C4-2B (cell line): ENCODE measurements at regions not wholly inside any gene's neighbourhood (a gene's known extent, or its start where the extent isn't known, plus 50 kb on each side); places are given as distances from the start of the nearest gene placed in this dataset.

Experiments used
- H3K27ac ChIP-seq: fragments of 450-650 bp; 2 replicates; pipeline ENCODE4 v1.5.1; 2017
- ZFX ChIP-seq: fragments of 450-650 bp; IDR thresholded peaks from 2 replicates; pipeline ENCODE4 v1.6.1; 2017
- TF ChIP-seq, protein P1 (sequence below): fragments of 450-650 bp; conservative IDR thresholded peaks from 2 replicates; pipeline ENCODE4 v1.5.1; 2017; ENCODE audit warnings: mild to moderate bottlenecking

DNA sequence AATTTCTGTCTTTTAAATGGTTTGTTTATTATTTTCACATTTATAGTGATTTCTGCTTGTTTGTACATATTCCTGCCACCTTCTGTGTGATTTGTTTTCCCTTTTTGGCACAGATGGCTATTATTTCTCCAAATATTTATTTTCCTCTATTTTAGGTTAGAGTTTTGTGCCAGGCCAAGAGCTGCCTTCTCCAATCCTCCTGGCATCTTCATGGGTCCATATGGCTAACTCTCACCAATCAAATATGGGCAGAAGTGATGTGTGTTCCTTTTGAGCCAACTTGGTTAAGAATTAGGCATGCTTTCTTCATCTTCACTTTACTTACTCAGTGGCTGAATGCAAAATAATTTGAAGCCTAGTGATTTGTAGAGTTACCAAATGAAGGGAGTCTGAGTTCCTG, 697.1 kb upstream of the CELF4 start:
- H3K27ac ChIP-seq: no peak overlapping the region
- TF ChIP-seq, protein P1, sequence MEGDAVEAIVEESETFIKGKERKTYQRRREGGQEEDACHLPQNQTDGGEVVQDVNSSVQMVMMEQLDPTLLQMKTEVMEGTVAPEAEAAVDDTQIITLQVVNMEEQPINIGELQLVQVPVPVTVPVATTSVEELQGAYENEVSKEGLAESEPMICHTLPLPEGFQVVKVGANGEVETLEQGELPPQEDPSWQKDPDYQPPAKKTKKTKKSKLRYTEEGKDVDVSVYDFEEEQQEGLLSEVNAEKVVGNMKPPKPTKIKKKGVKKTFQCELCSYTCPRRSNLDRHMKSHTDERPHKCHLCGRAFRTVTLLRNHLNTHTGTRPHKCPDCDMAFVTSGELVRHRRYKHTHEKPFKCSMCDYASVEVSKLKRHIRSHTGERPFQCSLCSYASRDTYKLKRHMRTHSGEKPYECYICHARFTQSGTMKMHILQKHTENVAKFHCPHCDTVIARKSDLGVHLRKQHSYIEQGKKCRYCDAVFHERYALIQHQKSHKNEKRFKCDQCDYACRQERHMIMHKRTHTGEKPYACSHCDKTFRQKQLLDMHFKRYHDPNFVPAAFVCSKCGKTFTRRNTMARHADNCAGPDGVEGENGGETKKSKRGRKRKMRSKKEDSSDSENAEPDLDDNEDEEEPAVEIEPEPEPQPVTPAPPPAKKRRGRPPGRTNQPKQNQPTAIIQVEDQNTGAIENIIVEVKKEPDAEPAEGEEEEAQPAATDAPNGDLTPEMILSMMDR: no peak
- no peak for TF ChIP-seq ZFX

DNA sequence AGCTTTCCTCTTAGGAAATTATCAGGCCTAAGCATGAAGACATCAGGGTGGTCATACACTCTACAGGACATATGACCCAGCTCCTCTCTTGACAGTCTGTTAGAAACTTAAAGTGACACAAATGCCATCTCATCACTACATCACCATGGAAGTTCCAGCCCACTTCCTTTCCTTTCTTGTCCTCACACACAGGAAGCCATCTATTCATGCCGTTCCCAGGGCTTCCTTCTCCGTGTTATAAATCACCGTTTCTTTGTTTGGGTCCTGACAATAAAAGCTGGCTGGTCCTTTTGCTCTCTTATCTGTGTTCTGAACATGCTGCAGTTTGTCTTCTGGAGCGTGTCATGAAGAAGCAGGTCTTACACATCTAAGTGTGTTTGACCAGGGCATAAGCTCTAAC, 692.1 kb upstream of the CELF4 start:
- no peak overlapping the region for H3K27ac ChIP-seq
- TF ChIP-seq ZFX: no peak
- TF ChIP-seq, protein P1: no peak

DNA sequence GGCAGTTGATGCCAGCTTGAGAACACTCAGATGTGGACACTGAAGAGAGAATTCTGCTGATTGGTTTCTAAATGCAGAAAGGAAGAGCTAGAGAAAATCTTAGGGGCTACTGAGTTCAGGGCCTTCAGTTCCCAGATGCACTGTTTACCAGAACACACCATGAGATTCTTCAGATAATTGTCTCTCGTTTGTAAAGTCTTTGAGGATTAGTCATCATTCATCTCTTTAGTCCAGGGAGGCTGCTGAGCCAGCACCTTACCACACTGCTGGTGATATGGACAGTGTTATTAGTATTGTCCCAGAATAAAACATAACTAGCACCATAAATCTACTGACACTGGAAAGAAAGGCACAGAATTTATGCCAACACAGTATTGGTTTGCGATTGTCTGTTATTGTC, 690.8 kb upstream of the CELF4 start:
- no peak overlapping the region for H3K27ac ChIP-seq
- no peak for TF ChIP-seq ZFX
- TF ChIP-seq, protein P1: no peak

DNA sequence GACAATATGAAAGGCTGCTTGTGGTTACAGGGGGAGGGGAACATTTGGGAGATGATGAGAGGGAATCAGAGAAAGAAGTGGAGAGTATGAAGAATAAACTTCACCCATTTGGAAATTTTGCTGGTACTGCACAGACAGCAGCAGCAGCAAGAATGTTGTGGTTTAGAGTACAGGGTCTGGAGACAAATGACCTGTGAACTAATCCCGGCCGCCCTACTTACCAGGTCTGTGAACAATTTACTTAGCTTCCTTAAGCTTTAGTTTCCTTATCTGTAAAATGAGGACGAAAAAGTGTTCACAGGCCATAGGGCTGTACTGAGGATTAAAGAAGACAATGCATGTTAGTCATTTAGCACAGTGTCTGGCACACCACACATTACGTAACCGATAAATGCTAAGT, 685.4 kb upstream of the CELF4 start:
- H3K27ac ChIP-seq: no peak overlapping the region
- no peak for TF ChIP-seq ZFX
- TF ChIP-seq, protein P1: no peak

DNA sequence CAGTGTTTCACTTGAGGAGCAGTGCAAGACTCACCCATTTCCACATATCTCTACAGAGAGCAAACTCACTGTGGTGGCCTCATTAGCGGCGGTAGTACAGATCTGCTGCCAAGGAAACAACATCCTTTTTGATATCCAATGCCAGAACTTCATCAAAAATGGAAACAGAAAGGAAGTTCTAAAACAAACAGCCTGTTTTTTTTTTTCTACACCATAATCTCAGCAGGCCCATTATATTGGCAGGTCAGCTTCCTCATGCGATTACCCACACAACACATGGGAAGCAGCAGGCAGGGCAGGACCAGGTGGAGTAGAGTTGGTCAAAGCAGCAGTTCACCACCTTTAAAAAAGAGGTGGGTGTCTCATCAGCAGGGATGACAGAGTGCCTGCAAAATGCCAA, 678.9 kb upstream of the CELF4 start:
- TF ChIP-seq, protein P1: no peak
- no peak for TF ChIP-seq ZFX
- H3K27ac ChIP-seq: no peak overlapping the region

DNA sequence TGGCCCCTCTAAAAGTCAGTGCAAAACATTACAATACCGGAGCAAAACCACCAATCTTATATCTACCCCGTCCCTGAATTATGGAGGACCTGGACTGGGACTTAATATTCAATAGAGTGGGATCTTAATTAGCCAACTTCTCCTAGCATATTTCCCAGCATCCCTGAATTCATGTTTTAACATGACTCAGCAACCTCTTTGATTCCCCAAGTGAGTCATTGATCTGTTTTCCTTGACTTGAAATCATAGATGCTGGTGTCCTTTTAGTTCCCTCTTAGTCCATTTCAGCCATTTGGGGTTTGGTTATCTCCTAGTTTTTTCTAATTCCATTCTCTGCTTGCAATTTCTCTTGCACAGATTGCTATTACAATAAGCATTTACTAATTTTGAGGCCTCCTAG, 677.7 kb upstream of the CELF4 start:
- H3K27ac ChIP-seq: no peak overlapping the region
- TF ChIP-seq ZFX: no peak
- TF ChIP-seq, protein P1: no peak

DNA sequence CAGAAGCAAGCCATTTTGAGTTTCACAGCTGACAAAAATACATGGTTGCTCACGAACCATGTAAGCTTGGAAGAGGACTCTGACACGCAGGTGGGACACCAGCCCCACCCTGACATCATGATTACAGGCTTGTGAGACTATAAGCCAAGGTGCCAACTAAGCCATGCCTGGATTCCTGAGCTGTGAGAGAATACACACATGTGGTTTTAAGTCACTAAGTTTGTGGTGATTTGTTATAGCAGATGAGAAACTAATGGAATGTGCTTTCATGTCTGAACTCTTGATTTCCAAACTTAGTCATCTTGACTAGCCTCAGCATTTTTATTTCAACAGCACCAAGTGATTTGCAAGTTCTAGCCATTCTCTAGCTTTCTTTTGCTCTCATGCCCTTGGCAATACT, 676.1 kb upstream of the CELF4 start:
- TF ChIP-seq ZFX: no peak
- TF ChIP-seq, protein P1: no peak
- H3K27ac ChIP-seq: no peak overlapping the region
